Natural killer cell treated with Interleukin-12 subunit alpha and Interleukin-12 subunit beta and Interleukin-15 and Interleukin-18, amount 100 ng/mL, for 72 hours (primary cell): ENCODE measurements at regions not wholly inside any gene's neighbourhood (a gene's known extent, or its start where the extent isn't known, plus 50 kb on each side); places are given as distances from the start of the nearest gene placed in this dataset.

Experiments
- ATAC-seq, 2 donors: fragments of 150-1000 bp; cut with Tn5 transposase in 1 of 2; sonication (Bioruptor Pico), chemical (Tn5 transposase) in 1 of 2; 2 replicates each; pipeline ENCODE4 v1.10.0; 2021
- DNase-seq: peaks from one replicate; pipeline ENCODE4 v3.0.0; 2022; ENCODE audit warnings: low spot score
- H3K27ac Mint-ChIP-seq, 2 donors: 1 replicate in 1 of 2; 2 replicates in 1 of 2; pipeline ENCODE4 v1.8.0; 2022; ENCODE audit warnings: mixed read lengths in 2 of 2, mild to moderate bottlenecking in 1 of 2, moderate library complexity in 1 of 2
- H3K27me3 Mint-ChIP-seq, 2 donors: 1 replicate in 1 of 2; 2 replicates in 1 of 2; pipeline ENCODE4 v1.8.0; 2022; ENCODE audit warnings: mixed read lengths in 2 of 2
- H3K36me3 Mint-ChIP-seq: one replicate; pipeline ENCODE4 v1.8.0; 2022; ENCODE audit warnings: mixed read lengths
- H3K4me1 Mint-ChIP-seq, 2 donors: 1 replicate in 1 of 2; 2 replicates in 1 of 2; pipeline ENCODE4 v1.8.0; 2022; ENCODE audit warnings: low read depth in 2 of 2, mixed read lengths in 2 of 2, mild to moderate bottlenecking in 1 of 2
- H3K4me3 Mint-ChIP-seq: one replicate; pipeline ENCODE4 v1.8.0; 2022; ENCODE audit warnings: mixed read lengths
- H3K9me3 Mint-ChIP-seq: 2 replicates; pipeline ENCODE4 v1.8.0; 2022; ENCODE audit warnings: mixed read lengths

DNA sequence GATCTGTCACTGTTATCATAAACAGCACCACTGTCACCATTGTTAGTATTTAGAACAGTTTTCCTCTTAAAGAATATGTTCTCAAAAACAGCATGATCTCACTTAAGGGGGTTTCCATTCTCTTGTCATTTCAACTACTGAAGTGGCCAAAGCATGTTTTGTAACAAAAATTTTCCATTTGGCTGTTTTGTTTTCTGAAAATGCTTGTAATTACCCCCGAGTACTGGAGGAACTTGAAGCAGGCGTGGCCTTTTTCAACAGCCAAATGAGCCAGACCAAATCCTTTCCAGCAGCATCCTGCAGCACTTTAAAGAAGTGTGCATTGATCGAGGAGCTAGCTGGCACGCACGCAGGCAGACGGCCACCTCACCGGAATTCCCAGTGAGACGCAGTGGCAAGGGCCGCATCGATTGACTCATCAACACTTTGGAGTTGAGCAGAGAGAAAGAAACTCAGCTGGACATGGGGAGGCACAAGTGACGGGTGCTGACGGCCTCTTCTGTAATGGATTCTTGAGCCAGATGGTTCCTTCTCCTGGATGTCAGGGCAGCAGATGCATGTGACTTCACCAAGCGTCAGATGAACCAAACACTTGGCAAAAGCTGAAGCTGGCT, 234.3 kb upstream of the IGF1R start:
- Mint-ChIP-seq H3K9me3 (no peaks in the 10 kb centered on the region), H3K36me3 (no peaks in the 10 kb centered on the region), H3K4me3 (no peak overlapping the region), H3K4me1 (no peaks in the 10 kb centered on the region), H3K27me3 (peaks cover 8 to 11% of the 10 kb centered on the region in 2 donors), H3K27ac (no peak overlapping the region)
- no peak for ATAC-seq
- no peak for DNase-seq

DNA sequence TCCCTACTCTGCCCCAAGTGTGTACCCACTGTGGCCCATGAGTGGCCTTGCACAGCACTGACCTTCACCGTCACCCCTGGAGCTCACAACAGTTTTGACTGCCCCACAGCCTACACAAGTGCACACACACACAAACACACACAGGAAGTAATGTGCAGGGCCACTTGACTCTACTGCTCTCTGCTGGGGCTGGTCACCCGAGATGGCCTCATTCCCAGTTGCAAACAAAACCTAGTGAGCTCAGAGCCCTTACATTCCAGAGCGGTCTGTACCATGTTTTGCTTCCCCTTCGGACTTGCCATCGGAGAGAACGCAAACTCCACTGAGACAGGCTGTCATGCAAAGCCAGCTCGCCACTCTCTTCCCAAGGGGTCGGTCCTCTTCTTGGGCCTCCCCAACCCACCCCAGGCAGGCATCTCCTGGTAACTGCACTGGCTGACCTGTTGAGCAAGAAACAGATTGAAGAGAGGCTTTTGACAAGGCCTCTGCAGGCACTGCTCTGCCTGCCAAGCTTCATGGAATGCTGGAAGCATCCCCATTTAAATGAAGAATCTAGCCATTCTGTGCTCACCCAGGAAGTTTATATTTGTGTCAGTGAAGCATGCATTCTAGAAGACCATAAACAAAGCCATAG, 232.0 kb upstream of the IGF1R start:
- H3K36me3 Mint-ChIP-seq: no peaks in the 10 kb centered on the region

DNA sequence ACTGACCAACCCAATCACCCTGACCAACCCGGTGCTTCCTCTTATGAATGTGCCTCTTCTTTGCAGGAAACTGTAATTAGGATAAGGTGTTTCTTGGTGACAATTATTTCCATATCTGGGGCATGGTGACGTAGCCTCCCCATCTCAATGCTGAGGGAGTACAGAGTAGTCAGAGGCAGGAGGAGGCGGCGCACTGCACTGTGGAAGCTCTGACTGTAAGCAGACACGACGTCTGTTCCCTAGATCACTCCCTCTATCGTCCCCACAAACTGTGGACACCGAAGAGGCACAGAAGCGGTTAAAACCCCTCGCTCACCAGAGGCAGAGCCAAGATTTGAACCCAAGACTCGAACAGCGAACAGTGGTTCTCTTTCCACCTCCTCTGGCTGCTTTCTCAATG, 231.0 kb upstream of the IGF1R start:
- no peaks in the 10 kb centered on the region for H3K9me3 Mint-ChIP-seq

More for the DNA sequence above, 232.0 kb upstream of the IGF1R start:
- Mint-ChIP-seq H3K4me3 (no peak overlapping the region), H3K27ac (no peak overlapping the region), H3K4me1 (no peaks in the 10 kb centered on the region), H3K27me3 (peaks cover 6 to 16% of the 10 kb centered on the region in 2 donors), H3K9me3 (no peaks in the 10 kb centered on the region)
- DNase-seq: no peak
- no peak for ATAC-seq

DNA sequence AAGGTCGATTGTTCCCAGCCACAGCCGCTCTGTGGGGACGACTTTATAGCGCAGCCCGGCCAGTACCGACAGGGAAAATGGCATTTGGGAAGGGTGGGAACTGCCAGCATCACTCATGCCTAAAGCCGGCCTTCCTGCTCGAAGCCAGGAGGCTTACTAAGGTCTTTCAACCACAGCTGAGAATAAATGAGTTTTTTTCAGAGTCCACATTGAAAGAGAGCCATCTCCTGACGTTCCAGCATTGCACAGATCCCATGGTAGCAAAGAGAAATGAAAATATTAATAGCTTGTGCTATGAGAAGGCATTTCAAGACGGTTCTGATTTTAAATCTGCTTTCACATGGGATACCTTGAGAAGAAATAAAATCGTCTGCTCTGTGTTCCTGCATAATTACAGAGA, 230.2 kb upstream of the IGF1R start:
- Mint-ChIP-seq H3K4me1 (no peaks in the 10 kb centered on the region), H3K27me3 (peaks cover 7 to 21% of the 10 kb centered on the region in 2 donors), H3K36me3 (no peaks in the 10 kb centered on the region), H3K9me3 (no peaks in the 10 kb centered on the region), H3K4me3 (no peak overlapping the region), H3K27ac (no peak overlapping the region)
- DNase-seq (no peak), ATAC-seq (no peak)

More for the DNA sequence above, 231.0 kb upstream of the IGF1R start:
- ATAC-seq: no peak
- Mint-ChIP-seq H3K27me3 (peaks cover 0 to 13% of the 10 kb centered on the region in 2 donors), H3K27ac (no peak overlapping the region), H3K4me1 (no peaks in the 10 kb centered on the region), H3K36me3 (no peaks in the 10 kb centered on the region), H3K4me3 (no peak overlapping the region)
- DNase-seq: no peak

DNA sequence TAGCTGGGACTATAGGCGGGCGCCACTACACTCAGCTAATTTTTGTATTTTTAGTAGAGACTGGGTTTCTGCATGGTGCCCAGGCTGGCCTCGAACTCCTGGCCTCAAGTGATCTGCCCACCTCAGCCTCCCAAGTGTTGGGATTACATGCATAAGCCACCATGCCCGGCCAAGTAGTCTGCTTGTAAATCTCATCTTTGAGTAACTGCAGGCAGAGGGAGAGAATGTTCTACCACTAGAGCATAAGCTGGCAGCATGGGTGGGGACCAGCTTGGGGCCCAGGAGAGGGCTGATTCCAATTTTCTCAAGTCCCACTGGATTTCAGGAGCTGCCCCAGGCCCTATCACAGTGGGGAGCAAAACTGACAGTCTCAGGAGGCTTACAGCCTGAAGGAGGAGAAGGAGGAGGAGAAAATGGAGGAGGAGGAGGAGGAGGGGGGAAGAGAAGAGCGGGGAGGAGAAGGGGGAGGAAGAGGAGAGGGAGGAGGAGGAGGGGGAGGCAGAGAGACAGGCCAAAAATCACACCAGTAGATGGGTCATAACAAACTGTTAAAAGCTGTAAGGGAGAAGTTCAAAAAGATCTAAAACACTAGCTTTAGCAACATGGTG, 229.1 kb upstream of the IGF1R start:
- DNase-seq (no peak), ATAC-seq (no peak)
- Mint-ChIP-seq H3K36me3 (no peaks in the 10 kb centered on the region), H3K4me1 (no peaks in the 10 kb centered on the region), H3K27me3 (peaks cover 8 to 23% of the 10 kb centered on the region in 2 donors), H3K4me3 (no peak overlapping the region), H3K27ac (no peak overlapping the region), H3K9me3 (no peaks in the 10 kb centered on the region)

DNA sequence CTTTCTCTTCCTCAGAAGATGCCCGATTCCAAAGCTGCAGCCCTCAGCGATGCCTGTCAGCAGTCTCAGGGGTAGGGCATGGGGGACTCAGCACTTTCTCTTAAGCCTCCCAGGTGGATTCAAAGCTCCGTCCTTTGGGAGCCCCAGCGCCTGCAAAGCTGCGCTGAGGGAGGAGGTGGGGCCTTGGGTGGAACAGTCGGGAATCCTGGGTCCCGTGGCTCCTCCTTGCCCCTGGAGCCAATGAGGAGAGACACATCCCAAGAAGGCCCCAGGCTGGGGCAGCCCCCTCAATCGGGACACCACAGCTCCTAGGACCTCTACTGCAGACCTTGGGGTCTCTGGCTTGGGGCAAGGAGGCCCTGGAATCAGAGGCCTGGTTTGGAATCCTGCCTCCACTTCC, 227.5 kb upstream of the IGF1R start:
- no peak for ATAC-seq
- peaks cover 22 to 31% of the 10 kb centered on the region in 2 donors for H3K27me3 Mint-ChIP-seq

DNA sequence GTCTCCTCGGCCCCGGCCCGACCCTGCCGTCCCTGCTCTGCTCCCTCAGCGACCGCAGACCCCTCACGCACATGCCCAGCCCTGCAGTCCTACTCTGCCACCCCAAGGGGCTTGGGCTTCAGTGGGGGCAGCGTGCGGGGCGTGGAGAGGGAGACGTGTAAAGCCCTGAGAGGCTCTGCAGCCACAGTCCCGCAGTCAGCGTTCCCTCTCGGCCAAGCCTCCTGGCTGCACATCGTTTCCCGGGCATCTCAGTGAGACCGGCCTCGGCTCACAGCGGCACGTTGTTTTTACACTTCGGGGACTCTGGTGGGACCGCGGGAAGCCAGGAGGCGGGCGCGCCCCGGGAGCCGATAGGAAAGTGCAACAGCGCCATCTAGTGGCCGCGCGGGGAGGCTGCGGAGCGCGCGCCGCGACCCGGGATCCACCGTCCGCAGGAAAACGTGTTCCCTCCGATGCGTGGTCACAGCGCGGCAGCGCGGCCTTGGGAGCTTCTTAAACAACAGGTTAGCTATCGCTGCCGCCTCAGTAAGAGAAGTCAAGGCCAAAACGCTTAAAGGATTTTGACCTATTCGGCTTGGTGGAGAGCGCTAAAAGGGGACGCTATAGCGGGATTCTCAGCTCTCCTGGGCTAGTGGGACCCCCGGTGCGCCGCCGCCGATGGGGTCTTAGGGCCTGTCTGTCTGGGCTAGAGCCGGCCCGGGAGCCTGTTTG, 226.8 kb upstream of the IGF1R start:
- H3K4me3 Mint-ChIP-seq: no peak overlapping the region
- peaks cover 23 to 34% of the 10 kb centered on the region in 2 donors for H3K27me3 Mint-ChIP-seq

More for the DNA sequence above, 227.5 kb upstream of the IGF1R start:
- Mint-ChIP-seq H3K4me3 (no peak overlapping the region), H3K4me1 (no peaks in the 10 kb centered on the region), H3K36me3 (no peaks in the 10 kb centered on the region), H3K9me3 (no peaks in the 10 kb centered on the region), H3K27ac (no peak overlapping the region)
- no peak for DNase-seq

DNA sequence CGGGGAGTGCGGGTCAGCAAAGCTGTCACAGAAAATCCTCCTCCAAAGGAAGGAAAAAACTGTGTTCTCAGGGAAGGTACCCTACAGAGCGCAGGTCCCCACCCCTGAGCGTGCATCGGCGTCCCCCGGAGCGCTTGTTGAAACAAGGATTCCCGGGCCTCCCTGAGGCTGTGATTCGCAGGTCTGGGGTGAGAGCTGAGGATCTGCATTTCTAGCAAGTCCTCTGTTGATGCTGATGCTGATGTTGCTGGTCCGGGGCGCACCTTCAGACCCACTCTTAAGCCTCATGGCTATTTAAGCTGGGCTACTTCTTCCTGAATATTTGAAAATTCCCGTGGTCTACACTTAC, 226.2 kb upstream of the IGF1R start:
- DNase-seq (no peak), ATAC-seq (no peak)
- Mint-ChIP-seq H3K4me1 (no peaks in the 10 kb centered on the region), H3K4me3 (no peak overlapping the region), H3K27me3 (peaks cover 24 to 34% of the 10 kb centered on the region in 2 donors), H3K36me3 (no peaks in the 10 kb centered on the region), H3K9me3 (no peaks in the 10 kb centered on the region), H3K27ac (no peak overlapping the region)

More for the DNA sequence above, 226.8 kb upstream of the IGF1R start:
- Mint-ChIP-seq H3K4me1 (no peaks in the 10 kb centered on the region), H3K27ac (no peak overlapping the region), H3K36me3 (no peaks in the 10 kb centered on the region), H3K9me3 (no peaks in the 10 kb centered on the region)
- ATAC-seq (peak; percentile 63 to 82), DNase-seq (peak; percentile 73)

DNA sequence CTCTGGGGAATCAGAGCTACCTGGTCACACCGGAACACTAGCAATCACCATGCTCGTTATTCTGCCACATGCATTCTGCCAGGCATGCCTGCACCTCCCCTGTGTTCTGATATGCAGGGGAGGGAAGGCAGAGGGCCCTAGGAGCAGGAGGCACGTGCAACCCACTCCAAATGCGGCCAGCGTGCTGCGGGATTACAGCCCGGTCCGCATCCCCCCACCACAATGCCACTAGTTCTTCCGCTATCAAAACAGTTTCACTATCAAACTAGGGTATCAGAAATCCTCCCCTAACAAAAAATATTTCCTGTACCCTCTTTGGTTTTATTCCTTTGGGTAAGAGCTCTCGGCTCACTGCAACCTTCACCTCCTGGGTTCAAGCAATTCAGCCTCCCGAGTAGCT, 223.2 kb upstream of the IGF1R start:
- no peak for ATAC-seq

DNA sequence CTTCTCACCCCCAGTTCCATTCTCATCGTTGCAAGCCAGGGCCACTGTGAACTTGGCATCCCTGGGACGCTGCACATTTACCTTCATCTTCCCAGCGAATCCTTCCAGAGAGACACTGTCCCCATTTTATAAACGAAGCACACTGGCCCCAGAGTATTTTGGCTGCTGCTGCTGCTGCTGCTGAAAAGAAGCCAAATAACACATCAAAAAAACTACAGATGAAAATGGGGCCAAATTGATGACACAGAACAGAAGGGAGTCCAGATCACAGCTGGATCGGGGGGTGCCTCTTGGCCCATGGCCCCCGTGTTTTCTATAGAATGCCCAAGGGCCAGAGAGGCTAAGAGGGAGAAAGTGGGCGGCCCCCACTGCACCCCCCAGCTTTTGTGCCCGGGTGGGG, 221.0 kb upstream of the IGF1R start:
- Mint-ChIP-seq H3K4me3 (peak overlapping the region; percentile 27), H3K27ac (no peak overlapping the region), H3K27me3 (peaks cover 47 to 48% of the 10 kb centered on the region in 2 donors), H3K36me3 (no peaks in the 10 kb centered on the region), H3K9me3 (no peaks in the 10 kb centered on the region), H3K4me1 (peaks cover 0 to 9% of the 10 kb centered on the region in 2 donors)
- no peak for ATAC-seq
- DNase-seq: no peak

More for the DNA sequence above, 223.2 kb upstream of the IGF1R start:
- peaks cover 47 to 50% of the 10 kb centered on the region in 2 donors for H3K27me3 Mint-ChIP-seq
- H3K9me3 Mint-ChIP-seq: no peaks in the 10 kb centered on the region
- no peak overlapping the region for H3K4me3 Mint-ChIP-seq
- no peaks in the 10 kb centered on the region for H3K36me3 Mint-ChIP-seq
- no peak for DNase-seq
- H3K27ac Mint-ChIP-seq: no peak overlapping the region
- peaks cover 0 to 9% of the 10 kb centered on the region in 2 donors for H3K4me1 Mint-ChIP-seq

DNA sequence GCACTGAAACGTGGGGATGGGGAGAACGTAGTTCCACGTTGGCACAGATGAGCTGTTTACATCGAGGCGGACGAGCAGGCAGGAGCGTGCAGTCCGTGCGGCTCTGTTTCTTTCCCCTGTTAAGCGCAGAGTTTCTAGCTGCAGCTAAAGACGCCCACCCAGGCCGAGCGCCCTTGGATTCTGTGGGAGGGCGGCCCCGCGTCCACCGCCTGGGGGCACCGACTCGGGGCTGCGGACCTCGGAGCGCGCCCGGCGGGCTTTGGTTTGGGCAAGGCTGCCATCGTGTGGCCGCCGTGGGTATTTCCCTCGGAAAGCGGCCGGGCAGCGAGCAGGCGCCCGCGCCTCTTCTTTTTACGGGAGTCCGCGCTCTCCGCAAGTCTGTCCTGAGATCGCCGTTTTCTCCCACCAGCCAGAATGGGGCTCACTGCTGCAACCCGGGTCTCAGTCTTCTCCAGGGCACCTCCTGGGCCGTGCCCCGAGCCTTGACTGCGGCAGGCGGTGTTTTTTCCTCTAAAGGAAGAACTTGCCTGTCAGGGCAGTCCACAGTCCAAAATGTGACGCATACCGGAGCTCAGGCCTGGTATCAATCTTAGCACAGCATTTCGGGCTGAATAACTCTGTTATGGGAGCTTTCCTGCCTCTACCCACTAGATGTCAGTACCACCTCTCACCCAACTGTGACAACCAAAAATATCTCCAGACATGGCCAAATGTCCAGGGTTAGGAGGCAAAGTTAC, 219.9 kb upstream of the IGF1R start:
- DNase-seq: peak; percentile 69
- no peaks in the 10 kb centered on the region for H3K9me3 Mint-ChIP-seq
- H3K36me3 Mint-ChIP-seq: no peaks in the 10 kb centered on the region
- peak; percentile 74 to 85 for ATAC-seq
- H3K27me3 Mint-ChIP-seq: peaks cover 39 to 43% of the 10 kb centered on the region in 2 donors
- H3K27ac Mint-ChIP-seq: no peak overlapping the region
- peaks cover 0 to 9% of the 10 kb centered on the region in 2 donors for H3K4me1 Mint-ChIP-seq
- H3K4me3 Mint-ChIP-seq: peak overlapping the region; percentile 27

DNA sequence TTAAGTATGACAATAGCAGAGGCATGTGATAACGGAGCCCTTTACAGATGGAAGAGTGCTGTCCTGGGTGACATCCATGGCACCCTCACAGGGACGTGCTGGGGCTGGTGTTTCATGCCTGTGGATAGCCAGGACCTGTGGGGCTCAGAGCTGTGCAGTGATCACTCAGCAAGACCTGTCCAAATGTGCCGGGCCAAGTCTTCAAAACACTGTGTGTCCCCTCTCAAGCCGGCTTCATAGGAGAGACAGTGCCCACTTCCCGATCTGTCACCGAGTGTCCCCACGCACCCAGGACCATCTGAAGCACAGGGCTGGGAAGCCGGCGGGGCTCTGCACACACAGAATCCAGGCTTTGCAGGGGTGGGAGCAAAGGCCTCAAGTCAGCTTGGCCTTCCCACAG, 217.2 kb upstream of the IGF1R start:
- Mint-ChIP-seq H3K27me3 (peaks cover 24 to 34% of the 10 kb centered on the region in 2 donors), H3K36me3 (no peaks in the 10 kb centered on the region), H3K4me1 (peaks cover 0 to 9% of the 10 kb centered on the region in 2 donors), H3K9me3 (no peaks in the 10 kb centered on the region), H3K4me3 (no peak overlapping the region), H3K27ac (no peak overlapping the region)
- DNase-seq (no peak), ATAC-seq (no peak)

DNA sequence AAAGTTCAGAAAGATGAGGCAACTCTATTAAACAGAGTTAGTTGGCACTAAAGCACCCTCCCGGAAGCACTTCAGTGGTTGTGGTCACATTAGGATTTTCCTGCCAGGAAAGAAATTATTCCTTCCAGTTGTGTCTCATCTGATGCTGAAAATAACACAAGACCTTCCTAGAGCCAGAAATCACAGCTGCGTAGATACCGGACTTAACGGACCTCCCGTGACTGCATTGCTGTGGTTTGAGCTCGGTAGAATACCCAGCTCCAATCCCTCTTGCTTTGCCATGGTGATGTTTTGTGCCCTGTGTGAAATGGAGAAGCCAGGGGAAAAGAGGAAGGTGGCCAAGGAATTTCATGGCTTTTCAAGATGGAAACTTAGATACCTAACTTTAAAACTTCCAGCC, 215.0 kb upstream of the IGF1R start:
- ATAC-seq: no peak
- no peak for DNase-seq
- H3K4me3 Mint-ChIP-seq: no peak overlapping the region
- H3K9me3 Mint-ChIP-seq: no peaks in the 10 kb centered on the region
- H3K27me3 Mint-ChIP-seq: peaks cover 14 to 24% of the 10 kb centered on the region in 2 donors
- H3K36me3 Mint-ChIP-seq: no peaks in the 10 kb centered on the region
- no peak overlapping the region for H3K27ac Mint-ChIP-seq
- peaks cover 0 to 5% of the 10 kb centered on the region in 2 donors for H3K4me1 Mint-ChIP-seq
